WTC11 (cell line): ENCODE measurements at regions not wholly inside any gene's neighbourhood (a gene's known extent, or its start where the extent isn't known, plus 50 kb on each side); places are given as distances from the start of the nearest gene placed in this dataset.

Source experiments
- ATAC-seq: fragments of 200-7000 bp; cut with Tn5 transposase; 2 replicates; pipeline ENCODE4 v1.10.0; 2021; ENCODE audit warnings: mild to moderate bottlenecking, moderate library complexity
- CTCF ChIA-PET: fragments of 300-600 bp; sonication (Branson Sonifier 250); formaldehyde crosslinking; loops from one replicate; lab custom pipeline; 2021; ENCODE audit warnings: antibody characterized with exemption; lab: Charles Lee
- POLR2A ChIA-PET: fragments of 350-600 bp; sonication (Branson Sonifier 250); formaldehyde crosslinking; loops from one replicate; lab custom pipeline; 2021; ENCODE audit warnings: antibody characterized with exemption; lab: Charles Lee
- DNase-seq: peaks from one replicate; pipeline ENCODE4 v3.0.0; 2021; ENCODE audit warnings: low spot score
- H3K27ac Mint-ChIP-seq: 2 replicates; pipeline ENCODE4 v1.8.0; 2021; ENCODE audit warnings: mixed read lengths
- H3K27me3 Mint-ChIP-seq: 2 replicates; pipeline ENCODE4 v1.8.0; 2021; ENCODE audit warnings: low read depth, mild to moderate bottlenecking, moderate library complexity, mixed read lengths
- H3K36me3 Mint-ChIP-seq: 2 replicates; pipeline ENCODE4 v1.8.0; 2021; ENCODE audit warnings: mixed read lengths
- H3K4me1 Mint-ChIP-seq: 2 replicates; pipeline ENCODE4 v1.8.0; 2022; ENCODE audit warnings: mixed read lengths
- H3K4me3 Mint-ChIP-seq: 2 replicates; pipeline ENCODE4 v1.8.0; 2021; ENCODE audit warnings: mild to moderate bottlenecking, moderate library complexity, mixed read lengths
- H3K9me3 Mint-ChIP-seq: 2 replicates; pipeline ENCODE4 v1.8.0; 2021; ENCODE audit warnings: mixed read lengths
- ATF1 ChIP-seq: sonication (generic); formaldehyde crosslinking; IDR thresholded peaks from 2 replicates; pipeline ENCODE4 v1.8.1; 2023; ENCODE audit warnings: mild to moderate bottlenecking, moderate library complexity, missing genetic modification reagents
- CBFB ChIP-seq: sonication (generic); formaldehyde crosslinking; IDR thresholded peaks from 2 replicates; pipeline ENCODE4 v1.8.1; 2022; ENCODE audit warnings: mild to moderate bottlenecking, low read depth, missing genetic modification reagents
- ESRRA ChIP-seq: sonication (generic); formaldehyde crosslinking; IDR thresholded peaks from 2 replicates; pipeline ENCODE4 v1.8.1; 2022; ENCODE audit warnings: mild to moderate bottlenecking, missing genetic modification reagents, borderline replicate concordance
- ETV6 ChIP-seq: sonication (generic); formaldehyde crosslinking; IDR thresholded peaks from 2 replicates; pipeline ENCODE4 v1.8.1; 2022; ENCODE audit warnings: mild to moderate bottlenecking, missing genetic modification reagents
- FOXP1 ChIP-seq: sonication (generic); formaldehyde crosslinking; IDR thresholded peaks from 2 replicates; pipeline ENCODE4 v1.8.0; 2022; ENCODE audit warnings: missing genetic modification reagents, mild to moderate bottlenecking, moderate library complexity, borderline replicate concordance
- JAZF1 ChIP-seq: fragments of 250-450 bp; sonication (Bioruptor Pico); IDR thresholded peaks from 2 replicates; pipeline ENCODE4 v1.9.0; 2021; ENCODE audit warnings: moderate library complexity, mild to moderate bottlenecking, inconsistent platforms
- NR3C1 ChIP-seq: sonication (generic); formaldehyde crosslinking; conservative IDR thresholded peaks from 2 replicates; pipeline ENCODE4 v1.8.1; 2023; ENCODE audit warnings: low read depth, mild to moderate bottlenecking, missing genetic modification reagents
- OVOL2 ChIP-seq: fragments of 250-450 bp; sonication (Bioruptor Pico); IDR thresholded peaks from 2 replicates; pipeline ENCODE4 v1.9.0; 2021; ENCODE audit warnings: mild to moderate bottlenecking, borderline replicate concordance
- RELA ChIP-seq: sonication (generic); formaldehyde crosslinking; IDR thresholded peaks from 2 replicates; pipeline ENCODE4 v1.8.1; 2022; ENCODE audit warnings: missing genetic modification reagents, mild to moderate bottlenecking, borderline replicate concordance
- SOX15 ChIP-seq: fragments of 250-450 bp; sonication (Bioruptor Pico); IDR thresholded peaks from 2 replicates; pipeline ENCODE4 v1.9.0; 2021; ENCODE audit warnings: mild to moderate bottlenecking
- TEAD4 ChIP-seq: sonication (generic); formaldehyde crosslinking; IDR thresholded peaks from 2 replicates; pipeline ENCODE4 v1.8.0; 2022; ENCODE audit warnings: mild to moderate bottlenecking, missing genetic modification reagents
- ZNF138 ChIP-seq: sonication (generic); formaldehyde crosslinking; conservative IDR thresholded peaks from 2 replicates; pipeline ENCODE4 v1.8.1; 2022; ENCODE audit warnings: mild to moderate bottlenecking, moderate library complexity, missing genetic modification reagents
- TF ChIP-seq, protein P1 (sequence below): sonication (generic); formaldehyde crosslinking; IDR thresholded peaks from 2 replicates; pipeline ENCODE4 v1.8.0; 2023; ENCODE audit warnings: missing genetic modification reagents, mild to moderate bottlenecking, borderline replicate concordance
- TF ChIP-seq, protein P2 (sequence below): fragments of 200-600 bp; IDR thresholded peaks from 2 replicates; pipeline ENCODE4 v1.8.0; 2022; ENCODE audit warnings: antibody characterized with exemption
- TF ChIP-seq, protein P3 (sequence below): sonication (generic); formaldehyde crosslinking; IDR thresholded peaks from 2 replicates; pipeline ENCODE4 v1.8.1; 2023; ENCODE audit warnings: mild to moderate bottlenecking, moderate library complexity, missing genetic modification reagents
- TF ChIP-seq, protein P4 (sequence below): sonication (generic); formaldehyde crosslinking; IDR thresholded peaks from 2 replicates; pipeline ENCODE4 v1.8.1; 2023; ENCODE audit warnings: mild to moderate bottlenecking, missing genetic modification reagents
- TF ChIP-seq, protein P5 (sequence below): fragments of 250-450 bp; sonication (Bioruptor Pico); IDR thresholded peaks from 2 replicates; pipeline ENCODE4 v1.9.0; 2021; ENCODE audit warnings: moderate library complexity, mild to moderate bottlenecking, inconsistent platforms, borderline replicate concordance
- TF ChIP-seq, protein P6 (sequence below): sonication (generic); formaldehyde crosslinking; IDR thresholded peaks from 2 replicates; pipeline ENCODE4 v1.8.1; 2023; ENCODE audit warnings: mild to moderate bottlenecking, missing genetic modification reagents
- TF ChIP-seq, protein P7 (sequence below): sonication (generic); formaldehyde crosslinking; IDR thresholded peaks from 2 replicates; pipeline ENCODE4 v1.8.0; 2022; ENCODE audit warnings: mild to moderate bottlenecking, missing genetic modification reagents
- TF ChIP-seq, protein P8 (sequence below): fragments of 250-450 bp; sonication (Bioruptor Pico); IDR thresholded peaks from 2 replicates; pipeline ENCODE4 v1.9.0; 2021; ENCODE audit warnings: mild to moderate bottlenecking, borderline replicate concordance

DNA sequence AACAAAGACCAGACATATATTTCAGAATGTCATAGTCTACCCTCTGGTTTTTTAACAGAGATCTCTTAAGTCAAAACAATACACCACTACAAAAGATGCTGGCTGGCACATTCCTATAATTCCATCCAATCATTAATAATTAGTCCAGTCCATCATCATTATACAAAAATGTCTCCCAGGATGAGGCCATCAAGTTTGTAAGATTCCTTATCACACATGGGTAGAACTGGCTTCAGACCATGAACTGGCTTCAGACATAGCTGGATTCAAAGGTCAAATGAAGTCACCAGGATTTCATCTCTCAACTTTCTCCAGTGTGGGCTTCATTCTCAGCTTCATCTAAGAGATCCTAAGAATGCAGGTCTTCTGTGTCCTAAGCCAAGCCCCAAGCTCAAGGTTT lies 147.1 kb downstream of the ENC1 start:
- ATAC-seq: no peak
- DNase-seq: no peak
- Mint-ChIP-seq H3K27ac (no peak overlapping the region), H3K27me3 (no peaks in the 10 kb centered on the region), H3K4me1 (peaks cover 16% of the 10 kb centered on the region), H3K36me3 (no peaks in the 10 kb centered on the region), H3K9me3 (peaks cover 11% of the 10 kb centered on the region), H3K4me3 (no peak overlapping the region)
- POLR2A ChIA-PET: no interaction called here
- CTCF ChIA-PET: no interaction called here
- TF ChIP-seq, protein P1, sequence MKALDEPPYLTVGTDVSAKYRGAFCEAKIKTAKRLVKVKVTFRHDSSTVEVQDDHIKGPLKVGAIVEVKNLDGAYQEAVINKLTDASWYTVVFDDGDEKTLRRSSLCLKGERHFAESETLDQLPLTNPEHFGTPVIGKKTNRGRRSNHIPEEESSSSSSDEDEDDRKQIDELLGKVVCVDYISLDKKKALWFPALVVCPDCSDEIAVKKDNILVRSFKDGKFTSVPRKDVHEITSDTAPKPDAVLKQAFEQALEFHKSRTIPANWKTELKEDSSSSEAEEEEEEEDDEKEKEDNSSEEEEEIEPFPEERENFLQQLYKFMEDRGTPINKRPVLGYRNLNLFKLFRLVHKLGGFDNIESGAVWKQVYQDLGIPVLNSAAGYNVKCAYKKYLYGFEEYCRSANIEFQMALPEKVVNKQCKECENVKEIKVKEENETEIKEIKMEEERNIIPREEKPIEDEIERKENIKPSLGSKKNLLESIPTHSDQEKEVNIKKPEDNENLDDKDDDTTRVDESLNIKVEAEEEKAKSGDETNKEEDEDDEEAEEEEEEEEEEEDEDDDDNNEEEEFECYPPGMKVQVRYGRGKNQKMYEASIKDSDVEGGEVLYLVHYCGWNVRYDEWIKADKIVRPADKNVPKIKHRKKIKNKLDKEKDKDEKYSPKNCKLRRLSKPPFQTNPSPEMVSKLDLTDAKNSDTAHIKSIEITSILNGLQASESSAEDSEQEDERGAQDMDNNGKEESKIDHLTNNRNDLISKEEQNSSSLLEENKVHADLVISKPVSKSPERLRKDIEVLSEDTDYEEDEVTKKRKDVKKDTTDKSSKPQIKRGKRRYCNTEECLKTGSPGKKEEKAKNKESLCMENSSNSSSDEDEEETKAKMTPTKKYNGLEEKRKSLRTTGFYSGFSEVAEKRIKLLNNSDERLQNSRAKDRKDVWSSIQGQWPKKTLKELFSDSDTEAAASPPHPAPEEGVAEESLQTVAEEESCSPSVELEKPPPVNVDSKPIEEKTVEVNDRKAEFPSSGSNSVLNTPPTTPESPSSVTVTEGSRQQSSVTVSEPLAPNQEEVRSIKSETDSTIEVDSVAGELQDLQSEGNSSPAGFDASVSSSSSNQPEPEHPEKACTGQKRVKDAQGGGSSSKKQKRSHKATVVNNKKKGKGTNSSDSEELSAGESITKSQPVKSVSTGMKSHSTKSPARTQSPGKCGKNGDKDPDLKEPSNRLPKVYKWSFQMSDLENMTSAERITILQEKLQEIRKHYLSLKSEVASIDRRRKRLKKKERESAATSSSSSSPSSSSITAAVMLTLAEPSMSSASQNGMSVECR: no peak
- TF ChIP-seq, protein P2, sequence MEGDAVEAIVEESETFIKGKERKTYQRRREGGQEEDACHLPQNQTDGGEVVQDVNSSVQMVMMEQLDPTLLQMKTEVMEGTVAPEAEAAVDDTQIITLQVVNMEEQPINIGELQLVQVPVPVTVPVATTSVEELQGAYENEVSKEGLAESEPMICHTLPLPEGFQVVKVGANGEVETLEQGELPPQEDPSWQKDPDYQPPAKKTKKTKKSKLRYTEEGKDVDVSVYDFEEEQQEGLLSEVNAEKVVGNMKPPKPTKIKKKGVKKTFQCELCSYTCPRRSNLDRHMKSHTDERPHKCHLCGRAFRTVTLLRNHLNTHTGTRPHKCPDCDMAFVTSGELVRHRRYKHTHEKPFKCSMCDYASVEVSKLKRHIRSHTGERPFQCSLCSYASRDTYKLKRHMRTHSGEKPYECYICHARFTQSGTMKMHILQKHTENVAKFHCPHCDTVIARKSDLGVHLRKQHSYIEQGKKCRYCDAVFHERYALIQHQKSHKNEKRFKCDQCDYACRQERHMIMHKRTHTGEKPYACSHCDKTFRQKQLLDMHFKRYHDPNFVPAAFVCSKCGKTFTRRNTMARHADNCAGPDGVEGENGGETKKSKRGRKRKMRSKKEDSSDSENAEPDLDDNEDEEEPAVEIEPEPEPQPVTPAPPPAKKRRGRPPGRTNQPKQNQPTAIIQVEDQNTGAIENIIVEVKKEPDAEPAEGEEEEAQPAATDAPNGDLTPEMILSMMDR: no peak
- no peak for TF ChIP-seq TEAD4 (CRISPR knock-in tag)
- TF ChIP-seq, protein P3, sequence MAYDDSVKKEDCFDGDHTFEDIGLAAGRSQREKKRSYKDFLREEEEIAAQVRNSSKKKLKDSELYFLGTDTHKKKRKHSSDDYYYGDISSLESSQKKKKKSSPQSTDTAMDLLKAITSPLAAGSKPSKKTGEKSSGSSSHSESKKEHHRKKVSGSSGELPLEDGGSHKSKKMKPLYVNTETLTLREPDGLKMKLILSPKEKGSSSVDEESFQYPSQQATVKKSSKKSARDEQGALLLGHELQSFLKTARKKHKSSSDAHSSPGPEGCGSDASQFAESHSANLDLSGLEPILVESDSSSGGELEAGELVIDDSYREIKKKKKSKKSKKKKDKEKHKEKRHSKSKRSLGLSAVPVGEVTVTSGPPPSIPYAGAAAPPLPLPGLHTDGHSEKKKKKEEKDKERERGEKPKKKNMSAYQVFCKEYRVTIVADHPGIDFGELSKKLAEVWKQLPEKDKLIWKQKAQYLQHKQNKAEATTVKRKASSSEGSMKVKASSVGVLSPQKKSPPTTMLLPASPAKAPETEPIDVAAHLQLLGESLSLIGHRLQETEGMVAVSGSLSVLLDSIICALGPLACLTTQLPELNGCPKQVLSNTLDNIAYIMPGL (CRISPR knock-in tag): no peak
- TF ChIP-seq, protein P4, sequence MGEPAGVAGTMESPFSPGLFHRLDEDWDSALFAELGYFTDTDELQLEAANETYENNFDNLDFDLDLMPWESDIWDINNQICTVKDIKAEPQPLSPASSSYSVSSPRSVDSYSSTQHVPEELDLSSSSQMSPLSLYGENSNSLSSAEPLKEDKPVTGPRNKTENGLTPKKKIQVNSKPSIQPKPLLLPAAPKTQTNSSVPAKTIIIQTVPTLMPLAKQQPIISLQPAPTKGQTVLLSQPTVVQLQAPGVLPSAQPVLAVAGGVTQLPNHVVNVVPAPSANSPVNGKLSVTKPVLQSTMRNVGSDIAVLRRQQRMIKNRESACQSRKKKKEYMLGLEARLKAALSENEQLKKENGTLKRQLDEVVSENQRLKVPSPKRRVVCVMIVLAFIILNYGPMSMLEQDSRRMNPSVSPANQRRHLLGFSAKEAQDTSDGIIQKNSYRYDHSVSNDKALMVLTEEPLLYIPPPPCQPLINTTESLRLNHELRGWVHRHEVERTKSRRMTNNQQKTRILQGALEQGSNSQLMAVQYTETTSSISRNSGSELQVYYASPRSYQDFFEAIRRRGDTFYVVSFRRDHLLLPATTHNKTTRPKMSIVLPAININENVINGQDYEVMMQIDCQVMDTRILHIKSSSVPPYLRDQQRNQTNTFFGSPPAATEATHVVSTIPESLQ: no peak
- TF ChIP-seq, protein P5, sequence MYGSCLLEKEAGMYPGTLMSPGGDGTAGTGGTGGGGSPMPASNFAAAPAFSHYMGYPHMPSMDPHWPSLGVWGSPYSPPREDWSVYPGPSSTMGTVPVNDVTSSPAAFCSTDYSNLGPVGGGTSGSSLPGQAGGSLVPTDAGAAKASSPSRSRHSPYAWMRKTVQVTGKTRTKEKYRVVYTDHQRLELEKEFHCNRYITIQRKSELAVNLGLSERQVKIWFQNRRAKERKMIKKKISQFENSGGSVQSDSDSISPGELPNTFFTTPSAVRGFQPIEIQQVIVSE (CRISPR knock-in tag): no peak
- TF ChIP-seq OVOL2 (CRISPR knock-in tag): no peak
- TF ChIP-seq NR3C1 (CRISPR knock-in tag): no peak
- TF ChIP-seq, protein P6, sequence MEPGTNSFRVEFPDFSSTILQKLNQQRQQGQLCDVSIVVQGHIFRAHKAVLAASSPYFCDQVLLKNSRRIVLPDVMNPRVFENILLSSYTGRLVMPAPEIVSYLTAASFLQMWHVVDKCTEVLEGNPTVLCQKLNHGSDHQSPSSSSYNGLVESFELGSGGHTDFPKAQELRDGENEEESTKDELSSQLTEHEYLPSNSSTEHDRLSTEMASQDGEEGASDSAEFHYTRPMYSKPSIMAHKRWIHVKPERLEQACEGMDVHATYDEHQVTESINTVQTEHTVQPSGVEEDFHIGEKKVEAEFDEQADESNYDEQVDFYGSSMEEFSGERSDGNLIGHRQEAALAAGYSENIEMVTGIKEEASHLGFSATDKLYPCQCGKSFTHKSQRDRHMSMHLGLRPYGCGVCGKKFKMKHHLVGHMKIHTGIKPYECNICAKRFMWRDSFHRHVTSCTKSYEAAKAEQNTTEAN (CRISPR knock-in tag): no peak
- no peak for TF ChIP-seq ESRRA (CRISPR knock-in tag)
- no peak for TF ChIP-seq ZNF138
- no peak for TF ChIP-seq ATF1
- TF ChIP-seq RELA (CRISPR knock-in tag): no peak
- TF ChIP-seq, protein P7, sequence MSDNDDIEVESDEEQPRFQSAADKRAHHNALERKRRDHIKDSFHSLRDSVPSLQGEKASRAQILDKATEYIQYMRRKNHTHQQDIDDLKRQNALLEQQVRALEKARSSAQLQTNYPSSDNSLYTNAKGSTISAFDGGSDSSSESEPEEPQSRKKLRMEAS: no peak
- TF ChIP-seq SOX15: no peak
- TF ChIP-seq FOXP1: no peak
- no peak for TF ChIP-seq CBFB (CRISPR knock-in tag)
- TF ChIP-seq, protein P8, sequence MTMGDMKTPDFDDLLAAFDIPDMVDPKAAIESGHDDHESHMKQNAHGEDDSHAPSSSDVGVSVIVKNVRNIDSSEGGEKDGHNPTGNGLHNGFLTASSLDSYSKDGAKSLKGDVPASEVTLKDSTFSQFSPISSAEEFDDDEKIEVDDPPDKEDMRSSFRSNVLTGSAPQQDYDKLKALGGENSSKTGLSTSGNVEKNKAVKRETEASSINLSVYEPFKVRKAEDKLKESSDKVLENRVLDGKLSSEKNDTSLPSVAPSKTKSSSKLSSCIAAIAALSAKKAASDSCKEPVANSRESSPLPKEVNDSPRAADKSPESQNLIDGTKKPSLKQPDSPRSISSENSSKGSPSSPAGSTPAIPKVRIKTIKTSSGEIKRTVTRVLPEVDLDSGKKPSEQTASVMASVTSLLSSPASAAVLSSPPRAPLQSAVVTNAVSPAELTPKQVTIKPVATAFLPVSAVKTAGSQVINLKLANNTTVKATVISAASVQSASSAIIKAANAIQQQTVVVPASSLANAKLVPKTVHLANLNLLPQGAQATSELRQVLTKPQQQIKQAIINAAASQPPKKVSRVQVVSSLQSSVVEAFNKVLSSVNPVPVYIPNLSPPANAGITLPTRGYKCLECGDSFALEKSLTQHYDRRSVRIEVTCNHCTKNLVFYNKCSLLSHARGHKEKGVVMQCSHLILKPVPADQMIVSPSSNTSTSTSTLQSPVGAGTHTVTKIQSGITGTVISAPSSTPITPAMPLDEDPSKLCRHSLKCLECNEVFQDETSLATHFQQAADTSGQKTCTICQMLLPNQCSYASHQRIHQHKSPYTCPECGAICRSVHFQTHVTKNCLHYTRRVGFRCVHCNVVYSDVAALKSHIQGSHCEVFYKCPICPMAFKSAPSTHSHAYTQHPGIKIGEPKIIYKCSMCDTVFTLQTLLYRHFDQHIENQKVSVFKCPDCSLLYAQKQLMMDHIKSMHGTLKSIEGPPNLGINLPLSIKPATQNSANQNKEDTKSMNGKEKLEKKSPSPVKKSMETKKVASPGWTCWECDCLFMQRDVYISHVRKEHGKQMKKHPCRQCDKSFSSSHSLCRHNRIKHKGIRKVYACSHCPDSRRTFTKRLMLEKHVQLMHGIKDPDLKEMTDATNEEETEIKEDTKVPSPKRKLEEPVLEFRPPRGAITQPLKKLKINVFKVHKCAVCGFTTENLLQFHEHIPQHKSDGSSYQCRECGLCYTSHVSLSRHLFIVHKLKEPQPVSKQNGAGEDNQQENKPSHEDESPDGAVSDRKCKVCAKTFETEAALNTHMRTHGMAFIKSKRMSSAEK (CRISPR knock-in tag): no peak
- no peak for TF ChIP-seq ETV6
- TF ChIP-seq JAZF1 (CRISPR knock-in tag): no peak
